Neural progenitor cell (in vitro differentiated cells): ENCODE measurements at regions not wholly inside any gene's neighbourhood (a gene's known extent, or its start where the extent isn't known, plus 50 kb on each side); places are given as distances from the start of the nearest gene placed in this dataset.

ENCODE experiments used
- CTCF ChIP-seq: fragments of 200-600 bp; sonication (generic); IDR thresholded peaks from 2 replicates; pipeline ENCODE4 v1.5.1; 2017; ENCODE audit warnings: antibody characterized with exemption, mild to moderate bottlenecking
- EZH2 ChIP-seq: fragments of 200-600 bp; sonication (generic); IDR thresholded peaks from 2 replicates; pipeline ENCODE4 v1.6.1; 2017; ENCODE audit warnings: antibody characterized with exemption, mild to moderate bottlenecking, moderate library complexity

DNA sequence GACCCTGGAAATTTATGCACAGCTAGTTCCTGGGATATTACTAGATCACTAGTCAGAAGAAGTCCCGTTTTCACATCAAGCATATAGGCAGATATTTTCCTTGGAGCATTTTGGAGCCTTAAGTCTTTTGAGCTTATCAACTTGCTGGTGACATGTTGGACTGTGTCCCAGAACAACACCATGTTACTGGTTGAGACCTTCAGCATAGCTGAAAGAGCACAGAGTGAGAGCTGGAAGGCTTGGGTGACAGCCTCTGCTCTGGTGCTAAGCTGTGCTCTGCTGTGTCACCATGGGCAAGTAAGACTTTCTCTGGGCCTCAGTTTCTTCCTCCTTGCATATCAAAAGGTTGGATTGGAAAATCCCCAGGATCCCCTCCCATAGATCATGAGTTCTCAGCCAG lies 116.6 kb upstream of the FRMPD4 start:
- TF ChIP-seq CTCF (no peak), EZH2 (no peak)
